ENCODE measurements at regions not wholly inside any gene's neighbourhood (a gene's known extent, or its start where the extent isn't known, plus 50 kb on each side); places are given as distances from the start of the nearest gene placed in this dataset.

GRCh38 chr13:68666774-68667397 lies 1436.8 kb upstream of the PCDH9 start:
- Histone ChIP-seq H3K4me3 (no peak overlapping the region), H3K27ac (no peak overlapping the region), H3K9me3 (no peaks in the 10 kb centered on the region), H3K9ac (no peak overlapping the region), H3K4me1 (no peaks in the 10 kb centered on the region), H3K27me3 (no peaks in the 10 kb centered on the region), H3K36me3 (no peaks in the 10 kb centered on the region), H3K4me2 (no peak overlapping the region), H4K20me1 (no peaks in the 10 kb centered on the region)
- TF ChIP-seq Cebpa-rat (IDR thresholded peaks at IDR 0.05): no peak

- H3K27ac ChIP-seq: no peak overlapping the region
- no peak for TF ChIP-seq Cebpa-rat (IDR thresholded peaks at IDR 0.05)
- H3K9me3 ChIP-seq: no peaks in the 10 kb centered on the region
- H3K4me2 ChIP-seq: no peak overlapping the region
- H3K4me3 ChIP-seq: no peak overlapping the region
- no peak overlapping the region for H3K9ac ChIP-seq
- no peaks in the 10 kb centered on the region for H4K20me1 ChIP-seq
- H3K4me1 ChIP-seq: no peaks in the 10 kb centered on the region
- H3K27me3 ChIP-seq: no peaks in the 10 kb centered on the region
- H3K36me3 ChIP-seq: no peaks in the 10 kb centered on the region
These were observed 1415.7 kb upstream of the PCDH9 start for GRCh38 chr13:68645814-68646213.

GRCh38 chr13:68644611-68645010 lies 1414.5 kb upstream of the PCDH9 start:
- Histone ChIP-seq H3K4me1 (no peaks in the 10 kb centered on the region), H3K9ac (no peak overlapping the region), H3K27ac (no peak overlapping the region), H4K20me1 (no peaks in the 10 kb centered on the region), H3K36me3 (no peaks in the 10 kb centered on the region), H3K9me3 (no peaks in the 10 kb centered on the region), H3K4me3 (no peak overlapping the region), H3K4me2 (no peak overlapping the region), H3K27me3 (no peaks in the 10 kb centered on the region)
- TF ChIP-seq Cebpa-rat (IDR thresholded peaks at IDR 0.05): no peak

GRCh38 chr13:68636784-68637183 lies 1406.6 kb upstream of the PCDH9 start:
- no peaks in the 10 kb centered on the region for H3K36me3 ChIP-seq
- H4K20me1 ChIP-seq: no peaks in the 10 kb centered on the region
- no peaks in the 10 kb centered on the region for H3K4me1 ChIP-seq
- no peak overlapping the region for H3K4me2 ChIP-seq
- H3K27ac ChIP-seq: no peak overlapping the region
- H3K9ac ChIP-seq: no peak overlapping the region
- TF ChIP-seq Cebpa-rat (IDR thresholded peaks at IDR 0.05): no peak
- no peaks in the 10 kb centered on the region for H3K27me3 ChIP-seq
- H3K4me3 ChIP-seq: no peak overlapping the region
- no peaks in the 10 kb centered on the region for H3K9me3 ChIP-seq

- no peak for TF ChIP-seq Cebpa-rat (IDR thresholded peaks at IDR 0.05)
- Histone ChIP-seq H3K27me3 (no peaks in the 10 kb centered on the region), H3K4me2 (no peak overlapping the region), H3K9ac (no peak overlapping the region), H4K20me1 (no peaks in the 10 kb centered on the region), H3K27ac (no peak overlapping the region), H3K9me3 (no peaks in the 10 kb centered on the region), H3K4me1 (no peaks in the 10 kb centered on the region), H3K36me3 (no peaks in the 10 kb centered on the region), H3K4me3 (no peak overlapping the region)
These were observed 1398.9 kb upstream of the PCDH9 start for GRCh38 chr13:68628994-68629393.

GRCh38 chr13:68627379-68627778 lies 1397.2 kb upstream of the PCDH9 start:
- TF ChIP-seq Cebpa-rat (IDR thresholded peaks at IDR 0.05): no peak
- Histone ChIP-seq H3K4me1 (no peaks in the 10 kb centered on the region), H3K27ac (no peak overlapping the region), H3K36me3 (no peaks in the 10 kb centered on the region), H3K9me3 (no peaks in the 10 kb centered on the region), H3K9ac (no peak overlapping the region), H3K27me3 (no peaks in the 10 kb centered on the region), H3K4me2 (no peak overlapping the region), H4K20me1 (no peaks in the 10 kb centered on the region), H3K4me3 (no peak overlapping the region)

- no peak overlapping the region for H3K27ac ChIP-seq
- TF ChIP-seq Cebpa-rat (IDR thresholded peaks at IDR 0.05): no peak
- no peaks in the 10 kb centered on the region for H3K4me1 ChIP-seq
- H3K9ac ChIP-seq: no peak overlapping the region
- no peak overlapping the region for H3K4me3 ChIP-seq
- H3K36me3 ChIP-seq: no peaks in the 10 kb centered on the region
- no peak overlapping the region for H3K4me2 ChIP-seq
- H4K20me1 ChIP-seq: no peaks in the 10 kb centered on the region
- no peaks in the 10 kb centered on the region for H3K9me3 ChIP-seq
- H3K27me3 ChIP-seq: no peaks in the 10 kb centered on the region
These were observed 1386.6 kb upstream of the PCDH9 start for GRCh38 chr13:68616600-68617222.

- Histone ChIP-seq H3K27ac (no peak overlapping the region), H4K20me1 (no peaks in the 10 kb centered on the region), H3K4me2 (no peak overlapping the region), H3K4me3 (no peak overlapping the region), H3K9me3 (no peaks in the 10 kb centered on the region), H3K4me1 (no peaks in the 10 kb centered on the region), H3K36me3 (no peaks in the 10 kb centered on the region), H3K9ac (no peak overlapping the region), H3K27me3 (no peaks in the 10 kb centered on the region)
- no peak for TF ChIP-seq Cebpa-rat (IDR thresholded peaks at IDR 0.05)
These were observed 1379.5 kb upstream of the PCDH9 start for GRCh38 chr13:68609661-68610060.

- Histone ChIP-seq H3K36me3 (no peaks in the 10 kb centered on the region), H3K9me3 (no peaks in the 10 kb centered on the region), H3K4me3 (no peak overlapping the region), H3K9ac (no peak overlapping the region), H3K4me1 (no peaks in the 10 kb centered on the region), H3K4me2 (no peak overlapping the region), H4K20me1 (no peaks in the 10 kb centered on the region), H3K27me3 (no peaks in the 10 kb centered on the region), H3K27ac (no peak overlapping the region)
- no peak for TF ChIP-seq Cebpa-rat (IDR thresholded peaks at IDR 0.05)
These were observed 1378.0 kb upstream of the PCDH9 start for GRCh38 chr13:68608147-68608546.

GRCh38 chr13:68597641-68598040 lies 1367.5 kb upstream of the PCDH9 start:
- no peak for TF ChIP-seq Cebpa-rat (IDR thresholded peaks at IDR 0.05)
- Histone ChIP-seq H3K27ac (no peak overlapping the region), H3K36me3 (no peaks in the 10 kb centered on the region), H3K4me1 (no peaks in the 10 kb centered on the region), H3K9me3 (no peaks in the 10 kb centered on the region), H3K27me3 (no peaks in the 10 kb centered on the region), H3K4me3 (no peak overlapping the region), H3K9ac (no peak overlapping the region), H3K4me2 (no peak overlapping the region), H4K20me1 (no peaks in the 10 kb centered on the region)
